ENCODE measurements at regions not wholly inside any gene's neighbourhood (a gene's known extent, or its start where the extent isn't known, plus 50 kb on each side); places are given as distances from the start of the nearest gene placed in this dataset.

GRCh38 chr13:81636120-81636519, 1295.2 kb upstream of the SPRY2 start:
- TF ChIP-seq POLR2A (IDR thresholded peaks at IDR 0.05; ENCODE audit: low read depth, low read length) (no peak), EZH2 (IDR thresholded peaks at IDR 0.05; ENCODE audit: borderline replicate concordance, low read depth, low read length, severe bottlenecking) (no peak), MAX (IDR thresholded peaks at IDR 0.05; ENCODE audit: insufficient read depth, insufficient read length) (no peak), CTCF (IDR thresholded peaks at IDR 0.05; ENCODE audit: extremely low read depth in 1 of 2, insufficient read depth in 1 of 2, low read depth in 1 of 2, low read length in 2 of 2) (no peak), MYC (IDR thresholded peaks at IDR 0.05; ENCODE audit: low read depth, low read length) (no peak), GATA2 (IDR thresholded peaks at IDR 0.05; ENCODE audit: insufficient read depth, insufficient read length, low read depth, low read length) (no peak), FOS (IDR thresholded peaks at IDR 0.05; ENCODE audit: borderline replicate concordance, insufficient read depth, low read length) (no peak)
- Histone ChIP-seq H3K9ac (replicated peaks; ENCODE audit: extremely low read depth, insufficient read depth, low read length) (no peak overlapping the region), H3K4me2 (ENCODE audit: insufficient read depth, low read length) (no peak overlapping the region), H3K36me3 (ENCODE audit: control insufficient read depth in 2 of 2, extremely low read depth in 1 of 2, insufficient read depth in 2 of 2, low read length in 2 of 2) (no peaks in the 10 kb centered on the region), H3K27me3 (ENCODE audit: control insufficient read depth in 2 of 2, insufficient read depth in 2 of 2, low read length in 2 of 2) (no peaks in the 10 kb centered on the region), H3K4me1 (ENCODE audit: control insufficient read depth, extremely low read depth, insufficient read depth, low read length) (no peaks in the 10 kb centered on the region), H4K20me1 (replicated peaks; ENCODE audit: control insufficient read depth, extremely low read depth, insufficient read depth, low read length) (no peaks in the 10 kb centered on the region), H3K9me3 (replicated peaks; ENCODE audit: control insufficient read depth, insufficient read depth, low read length) (no peaks in the 10 kb centered on the region), H2AFZ (ENCODE audit: low read depth, low read length) (no peak overlapping the region), H3K27ac (ENCODE audit: insufficient read depth, low read depth, low read length) (no peak overlapping the region), H3K9me1 (replicated peaks; ENCODE audit: control insufficient read depth, extremely low read depth, insufficient read depth, low read length) (no peaks in the 10 kb centered on the region), H3K79me2 (ENCODE audit: control insufficient read depth, insufficient read depth, low read length) (no peaks in the 10 kb centered on the region), H3K4me3 (replicated peaks in 1 of 3; ENCODE audit: insufficient read depth in 1 of 3, low read depth in 1 of 3, low read length in 3 of 3) (no peak overlapping the region)
- POLR2A ChIA-PET: no interaction called here
- no TSS peak for BruUV-seq (replicated peaks)
- intact Hi-C loops (cut with micrococcal nuclease): no loop called here
- DNase-seq (ENCODE audit: low read depth, low spot score): no peak
- FAIRE-seq: no peak
- dilution Hi-C loops (cut with MboI; ENCODE audit: extremely low pct_ligation_motif_present, low sequenced_read_pairs): no loop called here
- CTCF ChIA-PET: no interaction called here

GRCh38 chr13:81615031-81615430, 1274.1 kb upstream of the SPRY2 start:
- Histone ChIP-seq H3K36me3 (ENCODE audit: control insufficient read depth in 2 of 2, extremely low read depth in 1 of 2, insufficient read depth in 2 of 2, low read length in 2 of 2) (no peaks in the 10 kb centered on the region), H3K27ac (ENCODE audit: insufficient read depth, low read depth, low read length) (no peak overlapping the region), H3K9me3 (replicated peaks; ENCODE audit: control insufficient read depth, insufficient read depth, low read length) (no peaks in the 10 kb centered on the region), H2AFZ (ENCODE audit: low read depth, low read length) (no peak overlapping the region), H4K20me1 (replicated peaks; ENCODE audit: control insufficient read depth, extremely low read depth, insufficient read depth, low read length) (no peaks in the 10 kb centered on the region), H3K79me2 (ENCODE audit: control insufficient read depth, insufficient read depth, low read length) (no peaks in the 10 kb centered on the region), H3K4me3 (replicated peaks in 1 of 3; ENCODE audit: insufficient read depth in 1 of 3, low read depth in 1 of 3, low read length in 3 of 3) (no peak overlapping the region), H3K9me1 (replicated peaks; ENCODE audit: control insufficient read depth, extremely low read depth, insufficient read depth, low read length) (no peaks in the 10 kb centered on the region), H3K4me2 (ENCODE audit: insufficient read depth, low read length) (no peak overlapping the region), H3K4me1 (ENCODE audit: control insufficient read depth, extremely low read depth, insufficient read depth, low read length) (no peaks in the 10 kb centered on the region), H3K9ac (replicated peaks; ENCODE audit: extremely low read depth, insufficient read depth, low read length) (no peak overlapping the region), H3K27me3 (ENCODE audit: control insufficient read depth in 2 of 2, insufficient read depth in 2 of 2, low read length in 2 of 2) (no peaks in the 10 kb centered on the region)
- dilution Hi-C loops (cut with MboI; ENCODE audit: extremely low pct_ligation_motif_present, low sequenced_read_pairs) (no loop called here), intact Hi-C loops (cut with micrococcal nuclease) (no loop called here)
- no peak for FAIRE-seq
- ChIA-PET POLR2A (no interaction called here), CTCF (no interaction called here)
- BruUV-seq (replicated peaks): no TSS peak
- TF ChIP-seq POLR2AphosphoS5 (IDR thresholded peaks at IDR 0.05; ENCODE audit: insufficient read depth, low read depth, low read length) (no peak), FOS (IDR thresholded peaks at IDR 0.05; ENCODE audit: borderline replicate concordance, insufficient read depth, low read length) (no peak), MYC (IDR thresholded peaks at IDR 0.05; ENCODE audit: low read depth, low read length) (no peak), MAX (IDR thresholded peaks at IDR 0.05; ENCODE audit: insufficient read depth, insufficient read length) (no peak), GATA2 (IDR thresholded peaks at IDR 0.05; ENCODE audit: insufficient read depth, insufficient read length, low read depth, low read length) (no peak), POLR2A (IDR thresholded peaks at IDR 0.05; ENCODE audit: low read depth, low read length) (no peak), CTCF (IDR thresholded peaks at IDR 0.05; ENCODE audit: extremely low read depth in 1 of 2, insufficient read depth in 1 of 2, low read depth in 1 of 2, low read length in 2 of 2) (no peak), JUN (IDR thresholded peaks at IDR 0.05; ENCODE audit: borderline replicate concordance, insufficient read depth, insufficient read length, low read depth) (no peak), EZH2 (IDR thresholded peaks at IDR 0.05; ENCODE audit: borderline replicate concordance, low read depth, low read length, severe bottlenecking) (no peak)
- no peak for DNase-seq (ENCODE audit: low read depth, low spot score)

Data from endothelial cell of umbilical vein (primary cell).